Stimulated activated CD4-positive, alpha-beta T cell treated with anti-CD3 and anti-CD28 coated beads, Interleukin-15, amount 100 ng/mL, for 24 hours (primary cell): ENCODE measurements at regions not wholly inside any gene's neighbourhood (a gene's known extent, or its start where the extent isn't known, plus 50 kb on each side); places are given as distances from the start of the nearest gene placed in this dataset.

Experiments used
- DNase-seq: peaks from one replicate; pipeline ENCODE4 v3.0.0-alpha.2; 2020

GRCh38 chr5:2257326-2258244 is 374.9 kb upstream of the IRX4 start:
- no peak for DNase-seq

GRCh38 chr5:2256691-2257280 is 374.1 kb upstream of the IRX4 start:
- no peak for DNase-seq

DNA sequence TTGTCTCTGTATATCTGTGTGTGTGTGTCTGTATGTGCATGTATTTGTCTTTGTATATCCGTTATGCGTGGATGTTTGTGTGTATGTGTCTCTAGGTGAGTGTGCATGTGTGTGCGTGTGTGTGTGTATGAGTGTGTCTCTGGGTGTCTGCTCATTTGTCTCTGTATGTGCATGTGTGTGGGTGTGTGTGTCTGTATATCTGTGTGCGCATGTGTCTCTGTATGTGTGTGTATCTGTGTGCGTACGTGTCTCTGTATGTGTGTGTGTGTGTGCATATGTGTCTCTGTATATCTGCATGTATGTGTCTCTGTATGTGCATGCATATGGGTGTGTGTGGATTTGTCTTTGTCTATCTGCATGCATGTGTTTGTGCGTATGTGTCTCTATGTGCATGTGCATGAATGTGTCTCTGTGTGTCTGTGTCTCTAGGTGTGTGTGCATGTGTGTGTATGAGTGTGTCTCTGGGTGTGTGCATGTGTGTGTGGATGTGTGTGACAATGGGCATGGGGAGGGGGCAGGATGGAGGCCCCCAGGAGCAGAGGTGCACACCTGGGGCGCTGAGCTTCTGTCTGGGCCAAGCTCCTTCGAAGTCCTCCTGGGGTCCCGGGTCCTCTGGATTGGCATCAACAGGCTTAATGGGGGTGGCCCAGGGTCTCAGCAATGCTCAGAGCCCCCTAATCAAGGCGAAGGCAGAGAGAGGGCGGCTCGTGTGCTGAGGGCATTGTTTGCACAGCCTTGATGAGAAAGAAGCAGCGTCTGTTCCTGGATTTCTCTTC is 373.4 kb upstream of the IRX4 start:
- no peak for DNase-seq

DNA sequence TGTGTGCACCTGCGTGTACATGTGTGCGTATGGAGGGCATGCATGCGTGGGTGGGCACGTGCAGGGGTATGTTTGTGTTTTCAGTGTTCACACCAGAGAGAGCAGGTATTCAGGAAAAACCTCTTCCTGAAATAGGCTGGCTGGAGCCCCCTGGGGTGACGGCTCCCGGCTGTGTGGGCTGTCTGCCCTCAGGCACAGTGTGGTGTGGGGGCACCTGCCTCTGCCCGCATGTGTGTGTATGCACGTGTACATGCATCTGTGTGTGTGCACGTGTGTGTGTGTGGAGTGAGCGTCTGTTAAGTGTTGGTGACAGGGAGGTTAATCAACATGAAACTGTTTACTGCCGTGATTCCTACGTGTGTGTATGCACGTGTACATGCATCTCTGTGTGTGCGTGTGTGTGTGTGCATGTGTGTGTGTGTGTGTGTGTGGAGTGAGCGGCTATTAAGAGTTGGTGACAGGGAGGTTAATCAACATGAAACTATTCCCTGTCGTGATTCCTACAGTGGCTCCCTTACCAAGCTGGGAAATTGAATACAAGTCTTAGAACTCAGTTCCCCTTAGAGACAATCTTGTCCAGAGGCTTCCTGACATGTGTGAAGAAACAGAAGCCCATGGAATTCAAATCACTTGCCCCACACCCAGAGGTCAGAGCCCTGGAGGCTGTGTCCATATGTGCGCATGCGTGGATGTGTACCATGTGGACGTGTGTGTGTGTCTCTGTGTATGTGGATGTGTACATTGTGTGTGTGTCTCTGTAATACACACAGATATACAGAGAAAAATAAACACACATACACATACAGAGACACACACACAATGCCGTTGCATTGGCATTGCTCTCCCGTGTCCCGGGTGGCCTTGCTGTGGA is 372.4 kb upstream of the IRX4 start:
- no peak for DNase-seq

GRCh38 chr5:2254406-2254805 is 371.7 kb upstream of the IRX4 start:
- no peak for DNase-seq

DNA sequence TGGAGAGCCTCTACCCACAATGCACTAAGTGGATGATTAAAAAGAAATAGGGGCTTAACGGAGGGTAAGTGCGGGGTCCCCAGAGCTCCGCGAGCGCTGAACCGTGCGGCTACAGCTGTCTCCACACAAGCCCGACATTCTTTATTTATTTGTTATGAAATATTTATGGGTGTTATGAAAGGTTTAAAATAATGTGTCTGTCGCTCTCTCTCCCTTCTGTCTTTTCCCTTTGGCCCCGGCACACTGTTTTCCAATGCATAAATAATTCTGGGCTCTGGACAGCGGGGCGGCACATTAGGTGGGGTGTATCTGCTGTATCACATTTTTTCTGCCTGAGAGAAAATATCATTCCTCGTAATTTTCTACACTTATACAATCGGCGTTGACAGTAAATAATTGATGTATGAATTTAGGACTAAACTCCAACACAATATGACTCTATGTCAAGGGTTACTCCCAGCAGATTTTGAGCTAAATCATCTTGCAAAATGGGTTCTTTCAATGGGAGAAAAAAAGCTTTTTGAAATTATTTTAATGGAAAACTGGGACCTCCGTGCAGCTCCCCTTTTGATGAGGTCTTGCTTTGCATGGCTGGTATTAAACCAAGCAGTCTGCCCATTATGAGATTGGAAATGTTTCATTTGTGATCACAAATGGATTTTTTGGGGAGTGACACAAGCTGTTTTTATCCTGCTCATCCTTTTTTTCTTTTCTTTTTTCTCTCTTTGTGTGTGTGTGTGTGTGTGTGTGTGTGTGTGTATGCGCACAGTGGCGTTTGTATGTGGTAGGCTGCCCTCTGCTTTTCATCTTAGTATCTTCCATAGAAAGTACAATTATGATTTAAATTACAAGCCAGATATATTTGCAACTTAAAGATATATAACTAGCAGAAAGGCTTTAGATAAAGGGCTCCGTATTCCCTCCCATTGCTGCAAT is 370.6 kb upstream of the IRX4 start:
- no peak for DNase-seq

- DNase-seq = no peak
These were observed 369.0 kb upstream of the IRX4 start for GRCh38 chr5:2251751-2252150.

DNA sequence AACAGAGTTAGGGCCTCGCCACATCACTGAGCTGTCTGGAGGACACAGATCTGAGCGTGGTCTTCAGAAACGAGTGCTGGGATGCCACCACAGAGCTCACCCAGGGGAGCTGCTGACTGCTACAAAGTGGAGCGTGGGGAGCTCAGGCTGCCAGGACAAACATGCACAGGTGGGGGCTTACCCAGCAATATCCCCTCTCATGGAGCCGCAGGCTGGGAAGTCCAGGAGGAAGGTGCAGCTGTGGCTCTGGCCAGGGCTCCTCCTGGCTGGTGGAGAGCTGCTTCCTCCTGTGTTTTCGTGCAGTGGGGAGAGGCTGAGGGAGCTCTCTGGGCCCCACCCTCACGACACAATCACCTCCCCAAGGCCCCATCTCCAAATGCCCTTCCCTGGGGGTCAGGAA is 368.6 kb upstream of the IRX4 start:
- DNase-seq = no peak

GRCh38 chr5:2250365-2250950 is 367.7 kb upstream of the IRX4 start:
- no peak for DNase-seq

DNA sequence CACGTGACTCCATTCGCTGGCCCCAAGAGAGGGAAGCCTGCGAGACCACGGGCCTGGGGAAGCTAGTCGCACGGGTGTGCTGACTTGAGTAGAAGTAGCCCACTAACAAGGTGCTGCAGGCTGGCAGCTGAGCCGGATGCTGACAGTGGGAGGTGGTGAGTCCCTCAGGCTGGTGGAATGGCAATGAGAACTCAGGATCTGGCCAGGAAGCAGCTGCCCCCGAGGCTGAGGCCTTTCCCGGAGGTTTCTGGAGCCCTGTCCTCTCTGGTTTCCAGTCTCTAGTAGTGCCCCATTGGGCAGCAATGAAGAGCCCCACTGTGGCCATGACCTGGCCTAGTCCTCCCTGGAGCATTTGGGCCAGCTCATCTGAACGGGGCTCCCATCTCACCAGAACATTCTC is 366.7 kb upstream of the IRX4 start:
- DNase-seq = no peak

- no peak for DNase-seq
These were observed 366.3 kb upstream of the IRX4 start for GRCh38 chr5:2249026-2249425.

GRCh38 chr5:2242539-2242938 is 359.8 kb upstream of the IRX4 start:
- no peak for DNase-seq

DNA sequence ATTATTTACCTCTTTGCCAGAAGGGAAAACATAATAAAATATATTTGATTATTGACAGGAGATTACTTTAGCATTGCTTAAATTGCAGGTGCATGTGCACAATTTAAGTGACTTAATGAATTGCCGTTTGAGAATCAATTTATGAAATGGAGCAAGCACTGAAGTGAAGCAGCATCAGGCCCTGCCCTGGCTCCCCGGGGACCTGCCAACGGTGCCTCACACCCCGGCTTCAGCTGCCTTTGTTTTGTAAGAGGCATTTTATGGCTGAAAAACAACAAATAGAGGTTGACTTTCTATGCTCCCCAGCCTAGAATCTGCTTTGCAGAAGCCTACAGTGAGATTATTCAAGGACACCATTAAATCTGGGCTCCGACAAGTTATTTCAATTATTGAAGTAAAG is 359.1 kb upstream of the IRX4 start:
- no peak for DNase-seq

DNA sequence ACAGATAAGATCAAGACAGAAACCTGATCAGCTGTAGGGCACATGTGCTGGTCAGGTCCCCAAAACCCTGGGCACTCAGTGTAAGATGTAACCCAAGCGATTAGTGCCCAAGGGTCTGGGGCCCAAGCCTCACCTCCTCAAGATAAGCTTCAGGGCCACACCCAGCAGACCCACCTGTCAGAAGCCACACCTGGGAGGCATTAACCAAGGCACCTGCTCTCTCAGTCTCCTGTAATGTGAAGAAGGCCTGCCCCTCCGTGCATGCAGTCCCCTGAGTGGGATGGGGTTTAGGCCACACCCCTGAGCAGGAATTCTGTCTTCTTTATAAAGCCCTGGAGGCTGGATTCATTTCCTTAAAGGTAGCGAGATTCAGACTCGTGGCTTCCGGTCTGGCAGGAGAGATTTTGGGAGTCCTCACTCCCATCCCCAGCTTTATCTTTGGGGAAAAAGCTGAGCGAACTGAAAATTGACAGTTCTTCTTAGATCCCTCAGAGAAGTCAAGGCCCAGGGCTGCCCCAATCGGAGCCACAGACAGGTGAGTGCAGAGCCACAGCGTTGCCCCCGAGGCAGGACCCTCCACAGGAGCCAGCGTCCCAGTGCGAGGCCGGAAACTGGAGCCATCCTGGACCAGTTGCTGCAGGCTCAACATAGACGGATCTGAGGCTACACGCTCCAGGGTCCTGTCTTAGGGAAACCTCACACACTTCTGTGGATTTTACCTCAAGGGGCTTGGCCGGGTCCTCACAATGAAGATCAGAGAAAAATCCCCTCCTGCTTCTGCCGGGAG is 357.6 kb upstream of the IRX4 start:
- no peak for DNase-seq

- no peak for DNase-seq
These were observed 356.6 kb upstream of the IRX4 start for GRCh38 chr5:2239201-2239910.

GRCh38 chr5:2238732-2239131 is 356.0 kb upstream of the IRX4 start:
- DNase-seq = no peak

- no peak for DNase-seq
These were observed 344.7 kb upstream of the IRX4 start for GRCh38 chr5:2227433-2227832.

GRCh38 chr5:2224689-2225088 is 342.0 kb upstream of the IRX4 start:
- DNase-seq = no peak

DNA sequence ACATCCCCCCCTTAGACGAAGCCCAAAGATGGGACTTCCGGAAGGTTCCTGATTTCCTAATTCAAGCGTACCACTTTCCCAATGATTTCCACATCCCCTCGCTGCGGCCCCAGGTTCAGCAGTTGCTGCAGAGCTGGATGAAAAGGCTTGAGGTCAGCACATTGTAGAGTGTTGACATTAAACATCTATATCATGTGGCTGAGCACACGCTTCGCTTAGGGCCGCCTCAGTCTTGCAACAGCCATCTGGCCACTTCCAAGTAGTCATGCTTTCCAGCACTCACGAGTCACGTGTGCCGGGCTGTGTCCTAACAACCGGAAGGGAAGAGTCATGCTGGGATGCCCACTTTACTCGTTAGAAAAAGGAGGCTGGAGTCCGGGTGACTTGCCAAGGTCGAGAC is 340.6 kb upstream of the IRX4 start:
- no peak for DNase-seq
